HG03571 (cell line): ENCODE measurements at regions not wholly inside any gene's neighbourhood (a gene's known extent, or its start where the extent isn't known, plus 50 kb on each side); places are given as distances from the start of the nearest gene placed in this dataset.
"Not testable (repeated sequence)": the region's sequence is repeated elsewhere in the genome, so short reads cannot be mapped to it uniquely, and the experiment has no call there.

Experiments used
- ATAC-seq: cut with Tn5 transposase; IDR thresholded peaks from one replicate; pipeline ENCODE4 v1.9.1; 2021; ENCODE audit not compliant: unreplicated experiment

DNA sequence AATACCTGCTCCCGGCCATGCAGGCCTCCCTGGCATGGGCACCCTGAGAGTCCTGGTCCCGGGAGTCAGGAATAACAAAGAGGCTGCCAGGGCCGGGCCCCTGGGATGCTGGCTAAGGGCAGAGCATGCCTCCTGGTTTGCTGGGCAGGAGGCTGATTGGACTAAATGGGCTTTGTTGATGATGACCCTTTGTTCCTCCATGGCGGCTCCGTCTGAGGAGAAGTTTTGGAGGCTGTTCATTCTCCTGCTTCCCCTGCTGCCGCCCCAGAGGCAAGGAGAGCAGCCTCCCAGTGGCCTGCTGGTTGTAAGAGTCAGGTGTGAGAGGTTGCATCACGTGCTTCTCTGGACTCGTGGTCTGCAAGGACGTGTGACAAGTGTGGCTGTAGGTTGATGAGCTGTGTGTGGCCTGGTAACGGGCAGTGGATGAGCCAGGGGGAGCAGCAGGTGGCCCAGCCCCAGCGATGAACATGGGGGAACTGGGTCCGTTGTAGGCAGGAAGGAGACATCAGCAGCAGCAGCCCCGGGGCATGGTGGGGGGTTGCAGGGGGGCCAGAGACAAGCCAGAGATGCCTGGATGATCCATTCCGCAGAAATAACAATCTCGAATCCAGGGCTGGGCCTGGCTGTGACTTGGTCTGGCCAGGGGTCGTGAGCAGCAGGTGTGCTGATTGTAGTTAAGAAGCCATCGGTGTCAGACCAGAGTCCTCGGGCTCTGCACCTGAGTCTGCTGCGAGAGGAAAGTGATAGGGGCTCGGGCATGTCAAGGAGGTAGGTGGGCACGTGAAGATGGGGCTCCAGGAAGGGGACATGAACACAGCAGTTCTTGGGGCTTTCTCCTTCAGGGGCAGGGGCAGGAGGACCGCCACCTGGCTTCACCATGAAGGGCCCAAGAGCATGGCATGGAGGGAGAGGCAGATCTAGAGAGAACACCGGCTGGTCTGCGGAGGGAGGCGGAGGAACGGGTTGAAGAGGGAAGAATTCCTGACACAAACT lies 101.4 kb downstream of the TNFRSF13B start:
- ATAC-seq: no peak

DNA sequence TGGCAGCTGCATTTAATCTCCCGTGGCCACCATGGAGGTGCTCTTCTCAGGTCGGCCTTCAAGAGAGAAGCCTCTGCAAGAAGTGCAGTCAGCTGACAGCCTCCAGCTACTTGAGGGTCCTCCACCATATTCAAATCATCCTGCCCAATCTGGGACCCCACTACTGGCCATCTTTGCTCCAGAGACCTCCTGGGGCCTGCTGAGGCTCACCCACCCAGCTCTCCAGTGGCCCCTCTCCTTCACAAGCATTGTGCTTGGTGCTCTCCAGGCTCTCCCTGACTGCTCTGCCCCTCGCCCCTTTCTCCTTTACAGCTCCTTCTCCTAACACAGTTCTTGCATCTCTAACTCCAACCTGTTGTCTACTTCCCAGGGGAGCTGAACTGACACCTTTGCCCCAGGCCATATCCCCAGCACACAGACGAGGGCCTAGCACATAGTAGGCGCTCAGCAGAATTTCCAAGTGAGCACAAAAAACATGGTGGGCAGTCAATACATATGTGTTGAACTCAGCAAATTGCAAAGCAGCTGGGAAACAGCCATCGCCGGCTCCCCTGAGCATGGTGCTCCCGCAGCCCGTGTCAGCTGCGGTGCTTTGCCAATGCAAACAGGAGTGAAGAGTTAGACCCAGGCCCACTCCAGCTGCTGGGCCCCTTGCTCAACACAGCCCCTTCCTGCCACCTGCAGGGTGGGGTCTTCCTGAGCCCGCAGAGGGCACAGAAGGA lies 102.2 kb downstream of the TNFRSF13B start:
- ATAC-seq: not testable (repeated sequence)

DNA sequence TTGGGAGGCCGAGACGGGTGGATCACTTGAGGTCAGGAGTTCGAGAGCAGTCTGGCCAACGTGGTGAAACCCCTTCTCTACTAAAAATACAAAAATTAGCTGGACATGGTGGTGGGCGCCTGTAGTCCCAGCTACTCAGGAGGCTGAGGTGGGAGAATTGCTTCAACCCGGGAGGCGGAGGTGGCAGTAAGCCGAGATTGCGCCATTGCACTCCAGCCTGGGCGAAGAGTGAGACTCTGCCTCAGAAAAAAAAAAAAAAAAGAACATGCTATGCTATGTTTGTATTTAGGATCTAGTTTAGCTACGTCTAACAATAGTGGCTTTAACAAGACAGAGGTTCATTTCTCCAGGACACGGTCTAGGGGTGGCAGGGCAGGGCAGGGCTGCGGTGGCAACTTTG lies 103.3 kb downstream of the TNFRSF13B start:
- not testable (repeated sequence) for ATAC-seq

DNA sequence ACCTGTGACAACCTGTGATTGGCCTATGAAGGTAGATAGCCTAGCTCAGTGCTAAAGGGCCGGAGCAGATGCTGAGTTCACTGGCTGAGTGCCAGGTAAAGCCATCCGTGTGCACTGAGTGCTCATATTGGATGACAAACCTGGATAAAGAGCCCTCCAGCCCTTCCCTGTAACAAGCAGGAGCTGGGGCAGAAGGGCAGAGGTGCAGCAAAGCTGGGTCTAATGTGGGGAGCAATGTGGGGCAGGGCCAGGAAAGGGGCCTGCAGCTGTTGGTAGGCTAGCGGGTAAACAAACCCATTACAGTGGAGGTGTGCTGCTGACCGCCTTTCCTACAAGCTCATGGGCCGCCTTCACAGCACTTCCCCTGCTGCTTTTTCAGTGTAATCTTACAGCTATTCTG lies 104.4 kb downstream of the TNFRSF13B start:
- not testable (repeated sequence) for ATAC-seq

DNA sequence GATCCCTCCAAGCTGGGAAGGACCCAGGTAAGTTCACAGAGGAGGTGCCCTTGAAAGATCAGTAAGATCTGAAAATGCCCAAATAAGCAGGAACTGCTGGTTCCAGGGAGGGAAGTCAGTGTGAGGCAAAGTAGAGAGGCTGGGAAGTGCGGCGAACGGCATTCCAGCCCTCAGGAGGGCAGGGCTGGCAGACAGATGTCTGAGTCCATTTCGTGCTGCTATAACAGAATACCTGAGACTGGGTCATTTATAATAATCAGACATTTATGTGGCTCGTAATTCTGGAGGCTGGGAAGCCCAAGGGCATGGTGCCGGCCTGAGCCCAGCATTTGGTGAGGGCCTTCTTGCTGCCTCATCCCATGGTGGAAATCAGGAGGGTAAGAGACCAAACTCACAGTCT lies 105.1 kb downstream of the TNFRSF13B start:
- not testable (repeated sequence) for ATAC-seq

DNA sequence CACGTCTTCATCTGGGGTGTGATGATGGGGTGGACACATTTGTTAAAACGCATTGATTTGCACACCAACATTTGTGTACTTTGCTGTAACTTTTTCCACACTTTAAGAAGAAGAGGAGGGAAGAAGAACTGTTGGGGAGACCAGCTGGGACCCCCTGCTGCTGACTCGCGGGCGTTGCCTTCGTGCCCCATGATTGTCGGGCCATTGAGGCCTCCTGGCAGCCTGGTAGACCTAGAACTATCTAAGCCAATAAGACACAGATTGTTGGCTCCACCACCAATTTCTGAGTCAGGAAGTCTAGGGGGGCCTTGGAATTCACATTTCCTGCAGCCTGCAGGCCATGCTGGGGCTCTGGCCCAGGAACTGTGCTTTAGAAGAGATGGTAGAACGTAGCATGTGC lies 105.5 kb downstream of the TNFRSF13B start:
- no peak for ATAC-seq

DNA sequence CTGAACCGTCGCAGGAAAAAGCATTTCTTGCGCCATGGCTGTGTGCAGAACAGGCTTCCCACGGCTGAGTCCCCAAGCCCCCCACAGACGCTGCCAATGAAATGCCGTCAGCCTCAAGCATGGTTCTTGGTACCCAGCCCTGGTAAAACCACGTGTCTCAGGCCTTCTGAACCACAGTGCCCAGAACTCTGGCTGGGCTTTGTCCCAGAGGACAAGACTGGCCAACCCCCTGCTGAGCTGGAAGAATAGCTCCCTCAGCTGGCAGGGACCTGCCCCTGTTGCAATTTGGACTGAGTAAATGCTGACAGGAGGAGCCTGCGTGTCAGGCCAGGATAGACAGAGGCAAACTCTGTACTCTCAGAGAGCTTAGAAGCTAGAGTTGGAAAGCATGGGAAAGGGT lies 106.2 kb downstream of the TNFRSF13B start:
- not testable (repeated sequence) for ATAC-seq

DNA sequence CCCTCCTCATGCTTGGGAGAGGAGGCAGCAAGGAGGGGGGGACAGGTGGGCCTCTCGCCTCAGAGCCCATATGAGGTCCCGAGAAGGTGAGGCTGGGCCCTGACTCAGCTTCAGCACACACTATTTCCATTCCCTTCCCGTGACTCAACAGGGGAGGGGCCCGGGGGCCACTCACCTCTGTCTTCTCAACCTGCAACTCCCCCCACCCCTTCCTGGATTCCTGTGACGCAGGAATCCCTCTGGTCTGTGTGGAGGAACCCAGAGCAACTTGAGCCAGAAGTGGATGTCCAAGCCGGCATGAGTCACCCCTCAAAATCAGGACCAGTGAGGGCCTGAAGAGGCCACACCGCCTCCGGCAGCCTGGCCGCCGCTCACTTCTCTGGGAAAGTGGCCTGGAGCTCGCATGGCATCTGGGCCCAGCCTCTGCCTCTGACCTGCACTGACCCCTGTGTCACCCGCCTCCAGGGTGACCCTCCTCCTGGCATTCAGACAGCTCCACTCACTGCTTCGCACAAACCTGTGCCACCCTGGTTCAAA lies 106.8 kb downstream of the TNFRSF13B start:
- not testable (repeated sequence) for ATAC-seq

DNA sequence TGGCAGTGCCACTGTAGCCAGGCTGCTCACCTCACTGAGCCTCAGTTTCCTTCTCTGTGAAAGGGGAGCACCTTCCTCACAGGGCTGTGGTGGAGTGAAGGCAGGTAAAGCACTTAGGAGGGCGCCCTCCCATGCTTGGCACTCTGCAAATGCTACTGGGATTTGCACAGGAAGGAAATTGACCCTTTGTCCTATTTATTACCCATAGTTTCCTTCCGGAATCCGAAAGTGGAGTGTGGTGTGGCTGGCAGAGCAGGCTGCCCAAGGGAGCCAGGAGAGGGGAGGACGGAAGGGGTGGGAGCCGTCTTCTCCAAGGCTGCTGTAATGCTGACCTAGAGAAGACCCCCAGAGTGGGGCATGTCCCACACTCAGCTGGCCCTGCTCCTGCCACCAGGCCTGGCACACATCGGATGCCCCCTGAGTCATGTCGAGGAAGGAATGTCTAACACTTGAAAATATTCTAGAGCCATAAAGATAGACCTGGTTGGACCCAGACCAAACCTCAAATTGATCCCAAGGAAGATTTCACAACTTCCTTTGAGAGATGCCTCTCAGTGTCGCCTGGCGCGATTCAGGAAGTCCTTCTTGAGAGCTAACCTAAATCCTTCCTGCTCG lies 107.3 kb downstream of the TNFRSF13B start:
- not testable (repeated sequence) for ATAC-seq

DNA sequence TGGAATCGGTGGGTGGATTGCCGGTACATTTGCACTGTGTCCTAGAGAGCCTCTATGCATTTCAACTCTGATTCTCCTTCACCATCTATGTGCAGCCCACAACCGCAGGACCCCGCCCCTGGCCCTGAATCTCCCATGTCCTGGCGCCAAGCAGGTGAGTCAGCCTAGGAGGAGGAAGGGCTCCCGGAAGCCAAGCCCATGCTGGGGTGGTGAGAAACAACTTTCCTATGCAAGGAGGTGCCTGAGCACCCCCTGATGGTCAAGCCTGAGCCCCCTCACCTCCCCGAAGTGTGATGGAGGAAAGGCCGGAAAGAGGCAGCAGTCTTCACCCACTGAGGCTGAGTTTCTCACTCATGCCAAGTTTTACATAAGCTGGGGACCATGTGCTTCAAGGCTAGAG lies 110.8 kb downstream of the TNFRSF13B start:
- ATAC-seq: not testable (repeated sequence)

DNA sequence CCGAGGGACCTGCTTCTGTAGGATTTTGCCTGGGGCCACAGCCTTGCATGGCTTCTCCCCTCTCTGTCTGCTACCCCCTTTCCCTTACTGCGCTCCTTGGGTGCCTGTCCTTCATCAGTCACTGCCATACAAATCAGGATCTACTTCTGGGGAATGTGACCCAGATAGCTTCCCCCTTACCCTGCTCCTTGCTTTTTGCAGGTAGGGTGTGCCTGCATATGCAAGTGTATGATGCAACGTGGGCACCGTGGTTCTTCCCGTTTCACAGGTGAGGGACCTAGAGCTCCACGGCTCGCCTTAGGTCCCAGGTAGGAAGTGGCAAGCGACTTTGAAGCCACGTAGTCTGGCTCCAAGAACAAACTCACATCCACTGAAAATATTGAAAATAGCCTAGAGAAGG lies 111.5 kb downstream of the TNFRSF13B start:
- ATAC-seq: not testable (repeated sequence)

DNA sequence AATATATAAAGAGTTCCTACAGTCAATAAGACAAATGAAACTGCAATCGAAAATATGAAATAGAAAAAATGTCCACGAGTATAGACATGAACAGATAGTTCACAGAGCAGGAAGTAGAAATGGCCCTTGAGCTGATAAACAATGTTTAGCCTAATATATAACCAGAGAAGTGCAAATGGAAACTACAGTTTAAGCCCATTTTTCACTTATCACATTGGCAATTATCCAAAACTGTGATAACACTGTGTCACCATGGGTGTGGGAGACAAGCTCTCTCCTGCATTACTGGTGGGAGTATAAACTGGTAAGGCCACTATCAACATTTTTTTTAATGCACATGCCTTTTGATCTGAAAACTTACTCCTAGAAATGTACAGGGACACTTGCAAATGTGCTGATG lies 112.4 kb downstream of the TNFRSF13B start:
- ATAC-seq: not testable (repeated sequence)

DNA sequence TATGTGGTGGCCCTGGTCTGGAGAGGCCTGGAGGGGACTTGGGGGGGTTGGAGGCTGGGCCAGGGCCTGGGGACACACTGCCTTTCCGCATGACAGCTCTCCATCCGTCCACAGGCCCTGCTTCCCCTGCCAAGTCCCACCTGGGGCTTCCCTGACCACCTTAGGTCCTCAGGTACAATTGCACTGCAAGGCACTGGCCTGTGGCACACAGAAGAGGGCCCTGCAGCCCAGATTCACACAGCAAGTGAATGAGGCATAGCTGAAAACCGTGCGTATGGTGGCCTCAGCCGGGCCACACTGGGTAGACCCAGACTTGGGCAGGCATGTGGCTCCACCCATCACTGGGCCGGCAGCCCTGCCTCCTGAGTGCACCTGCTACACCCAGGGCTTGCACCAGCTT lies 114.2 kb downstream of the TNFRSF13B start:
- not testable (repeated sequence) for ATAC-seq

DNA sequence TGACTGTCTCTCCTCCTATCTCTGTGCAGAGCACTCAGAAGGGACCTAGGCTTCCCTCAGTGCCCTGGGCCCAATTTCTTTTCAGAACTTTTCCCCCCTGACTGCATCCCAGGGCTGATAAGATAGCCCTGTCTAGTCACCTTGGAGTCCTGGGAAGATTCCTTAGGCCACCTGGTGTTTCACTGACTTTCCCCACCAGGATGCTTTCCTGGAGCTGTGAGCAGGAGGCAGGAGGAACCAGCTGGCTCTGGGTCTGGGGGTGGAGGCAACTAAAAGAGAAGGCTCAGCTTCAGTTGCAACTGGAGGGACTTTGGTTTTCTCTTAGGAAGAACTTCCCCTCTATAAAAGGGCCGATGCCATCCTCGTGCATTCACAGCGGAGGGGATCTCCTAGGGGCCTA lies 115.1 kb downstream of the TNFRSF13B start:
- ATAC-seq: not testable (repeated sequence)

DNA sequence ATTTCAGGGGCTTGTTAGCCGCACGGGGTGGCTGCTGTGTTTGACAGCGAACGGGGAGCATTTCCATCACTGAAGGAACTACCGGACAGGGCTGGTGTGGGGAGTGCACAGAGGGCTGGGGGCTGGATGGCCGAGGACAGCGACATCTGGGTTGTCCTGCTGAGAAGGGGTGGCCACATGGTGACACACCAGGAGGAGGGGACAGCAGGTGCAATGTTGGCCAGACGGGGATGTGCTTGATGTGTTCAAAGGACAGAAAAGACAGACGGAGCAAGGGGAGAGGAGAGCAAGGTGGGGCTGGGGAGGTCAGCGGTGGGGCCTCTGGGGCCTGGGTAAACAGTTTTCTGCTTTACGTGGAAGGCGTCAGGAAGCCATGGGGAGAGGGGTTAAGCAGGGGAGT lies 115.7 kb downstream of the TNFRSF13B start:
- not testable (repeated sequence) for ATAC-seq

DNA sequence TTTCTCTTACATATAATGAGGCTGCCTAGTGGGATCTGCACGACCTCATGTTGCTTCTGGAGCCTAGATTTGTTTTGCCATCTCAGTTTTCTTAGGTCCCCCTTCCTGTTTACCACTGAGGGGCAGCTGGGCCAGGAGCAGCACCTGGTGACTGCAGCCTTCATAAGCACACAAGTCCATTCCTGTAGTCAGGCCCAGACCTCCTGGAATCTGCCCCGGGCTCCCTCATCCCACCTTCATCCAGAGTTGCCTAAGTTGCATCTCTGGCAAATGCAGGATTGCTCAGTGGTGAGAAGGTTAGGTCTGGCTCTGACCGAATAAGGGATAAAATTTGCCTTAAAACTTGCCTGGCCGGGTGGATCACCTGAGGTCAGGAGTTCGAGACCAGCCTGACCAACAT lies 117.3 kb downstream of the TNFRSF13B start:
- not testable (repeated sequence) for ATAC-seq

DNA sequence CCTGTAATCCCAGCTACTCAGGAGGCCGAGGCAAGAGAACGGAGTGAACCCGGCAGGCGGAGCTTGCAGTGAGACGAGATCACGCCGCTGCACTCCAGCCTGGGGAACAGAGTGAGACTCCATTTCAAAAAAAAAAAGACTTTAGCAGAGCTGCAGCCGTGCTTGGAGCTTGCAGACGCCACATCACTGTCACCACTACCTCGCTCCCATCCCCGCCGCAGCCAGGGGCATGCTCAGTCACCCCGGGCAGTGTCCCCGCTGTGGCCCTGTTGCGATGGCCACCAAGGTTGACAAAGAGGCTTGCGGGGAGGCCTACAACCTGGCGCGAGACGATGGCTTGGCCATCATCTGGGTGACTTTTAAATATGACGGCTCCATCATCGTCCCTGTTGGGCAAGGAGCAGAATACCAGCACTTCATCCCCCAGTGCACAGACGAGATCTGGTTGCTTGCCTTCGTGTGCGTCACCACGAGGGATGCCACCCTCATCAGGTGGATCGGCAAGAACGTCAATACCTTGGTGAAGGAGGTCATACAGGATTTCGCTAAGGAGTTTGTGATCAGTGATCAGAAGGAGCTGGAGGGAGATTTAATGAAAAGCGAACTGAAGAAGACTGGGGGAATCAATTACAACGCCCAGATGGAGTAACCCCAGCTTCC lies 118.1 kb downstream of the TNFRSF13B start:
- ATAC-seq: no peak

DNA sequence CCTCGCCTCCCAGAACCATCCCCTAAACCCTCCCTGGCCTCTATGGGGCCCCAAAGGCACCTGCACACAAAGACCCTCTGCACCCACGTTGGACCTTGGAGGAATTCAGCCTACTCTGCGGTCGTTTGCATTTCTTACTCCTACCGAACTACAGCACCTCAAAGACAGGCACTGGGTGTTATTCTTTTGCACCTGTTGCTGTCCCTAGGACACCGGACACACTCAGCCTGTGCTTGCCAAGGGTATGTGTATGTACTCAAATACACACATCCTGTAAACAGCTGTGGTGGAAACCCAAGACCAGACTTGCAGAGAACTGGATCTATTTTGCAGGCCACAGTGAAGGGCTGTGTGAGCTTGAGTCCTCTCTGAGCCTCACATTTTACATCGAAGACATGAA lies 122.1 kb downstream of the TNFRSF13B start:
- not testable (repeated sequence) for ATAC-seq

DNA sequence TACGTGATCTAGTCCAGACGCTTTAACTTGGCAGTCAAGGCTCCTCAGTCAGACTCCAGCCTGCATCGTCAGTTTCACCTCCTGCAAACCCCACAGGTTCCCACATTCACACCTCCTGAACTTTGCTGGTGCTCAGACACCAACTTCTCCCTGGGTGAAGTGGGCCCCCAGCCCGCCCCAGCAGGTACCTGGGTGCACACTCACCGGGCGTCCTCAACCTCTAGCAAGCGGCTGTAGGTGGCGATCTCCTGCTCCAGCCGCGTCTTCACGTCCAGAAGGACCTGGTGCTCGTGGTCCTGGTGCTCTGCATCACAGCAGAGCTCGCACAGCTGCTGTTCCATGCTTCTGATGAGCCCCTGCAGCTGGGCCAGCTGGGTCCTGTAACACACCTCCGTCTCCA lies 122.9 kb downstream of the TNFRSF13B start:
- not testable (repeated sequence) for ATAC-seq

DNA sequence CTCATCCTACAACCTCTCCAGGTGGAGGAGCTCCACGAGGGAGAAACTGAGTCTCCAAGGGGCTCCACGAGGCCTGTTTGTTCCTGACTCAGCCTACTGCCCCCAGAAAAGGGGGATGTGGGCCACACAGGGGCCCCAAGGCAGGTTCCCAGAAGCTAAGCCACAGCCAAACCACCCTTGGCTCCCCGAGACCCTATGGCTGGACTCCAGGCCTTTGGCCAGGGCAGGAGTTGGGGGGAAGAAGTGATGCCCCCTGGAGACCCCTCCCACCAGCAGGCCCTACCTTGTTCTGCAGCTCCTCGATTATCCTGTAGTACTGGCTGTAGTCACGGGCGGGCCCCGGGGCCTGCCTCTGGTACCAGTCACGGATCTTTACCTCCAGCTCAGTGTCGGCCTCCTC lies 126.8 kb downstream of the TNFRSF13B start:
- not testable (repeated sequence) for ATAC-seq

DNA sequence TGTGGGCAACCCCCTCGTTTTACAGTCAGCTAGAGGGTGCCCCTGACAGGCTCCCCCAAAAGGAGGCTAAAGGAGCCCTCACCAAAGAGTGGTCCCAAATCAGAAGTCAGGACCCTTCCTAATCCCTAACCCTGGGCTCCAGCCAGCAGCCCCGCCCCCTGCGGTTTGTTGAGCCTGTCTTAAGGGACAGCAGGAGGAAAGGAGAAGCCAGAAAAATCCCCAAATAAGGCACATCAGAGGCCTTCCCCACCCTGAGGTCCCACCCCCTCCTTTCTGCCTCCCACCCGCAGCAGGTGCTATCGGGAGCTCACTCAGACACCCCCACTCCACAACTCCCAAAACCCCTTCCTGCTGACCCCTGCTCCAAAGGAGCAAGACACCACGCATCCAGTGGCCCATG lies 127.2 kb downstream of the TNFRSF13B start:
- not testable (repeated sequence) for ATAC-seq
